OCI-LY1 (cell line): ENCODE measurements at regions not wholly inside any gene's neighbourhood (a gene's known extent, or its start where the extent isn't known, plus 50 kb on each side); places are given as distances from the start of the nearest gene placed in this dataset.
"Not testable (repeated sequence)": the region's sequence is repeated elsewhere in the genome, so short reads cannot be mapped to it uniquely, and the experiment has no call there.

Source experiments
- H2AFZ ChIP-seq: fragments of 200-600 bp; sonication (generic), shearing (Covaris generic); 2 replicates; pipeline ENCODE4 v1.6.0; 2014; ENCODE audit warnings: antibody characterized with exemption, mild to moderate bottlenecking, low read length
- H3F3A ChIP-seq: fragments of 200-600 bp; sonication (generic), shearing (Covaris generic); 2 replicates; pipeline ENCODE4 v1.6.0; 2014; ENCODE audit warnings: mild to moderate bottlenecking, antibody characterized with exemption, low read length, moderate library complexity; ENCODE audit not compliant: insufficient read depth
- H3K27ac ChIP-seq: fragments of 200-600 bp; sonication (generic); 2 replicates; pipeline ENCODE4 v1.5.1; 2014; ENCODE audit warnings: low read length, mixed run types, mild to moderate bottlenecking, low read depth; ENCODE audit not compliant: poor library complexity, severe bottlenecking
- H3K27me3 ChIP-seq: fragments of 200-600 bp; sonication (generic); 2 replicates; pipeline ENCODE4 v1.6.0; 2014; ENCODE audit warnings: antibody characterized with exemption, mild to moderate bottlenecking, low read length, moderate library complexity; ENCODE audit not compliant: insufficient read depth
- H3K36me3 ChIP-seq: fragments of 200-600 bp; sonication (generic); 2 replicates; pipeline ENCODE4 v1.6.1; 2014; ENCODE audit warnings: mild to moderate bottlenecking, antibody characterized with exemption, low read length, moderate library complexity, mixed read lengths; ENCODE audit not compliant: insufficient read depth
- H3K4me1 ChIP-seq: fragments of 200-600 bp; sonication (generic); 2 replicates; pipeline ENCODE4 v1.5.1; 2014; ENCODE audit warnings: mild to moderate bottlenecking, low read length, moderate library complexity; ENCODE audit not compliant: insufficient read depth, severe bottlenecking
- H3K4me2 ChIP-seq: fragments of 200-600 bp; sonication (generic), shearing (Covaris generic); 2 replicates; pipeline ENCODE4 v1.6.1; 2014; ENCODE audit warnings: low read length
- H3K4me3 ChIP-seq: fragments of 200-600 bp; sonication (generic); 2 replicates; pipeline ENCODE4 v1.5.1; 2014; ENCODE audit warnings: low read length, low read depth, mild to moderate bottlenecking, mixed read lengths; ENCODE audit not compliant: poor library complexity, severe bottlenecking
- H3K79me2 ChIP-seq: fragments of 200-600 bp; shearing (Covaris generic); 2 replicates; pipeline ENCODE4 v1.6.1; 2016; ENCODE audit warnings: mixed run types, low read length, mixed read lengths; ENCODE audit not compliant: insufficient read depth
- H3K9ac ChIP-seq: fragments of 200-600 bp; sonication (generic), shearing (Covaris generic); 2 replicates; pipeline ENCODE4 v1.6.1; 2014; ENCODE audit warnings: mild to moderate bottlenecking, low read length, mixed read lengths
- H3K9me2 ChIP-seq: fragments of 200-600 bp; sonication (generic), shearing (Covaris generic); 2 replicates; pipeline ENCODE4 v1.6.1; 2014; ENCODE audit warnings: low read depth, mild to moderate bottlenecking, low read length, mixed read lengths
- H3K9me3 ChIP-seq: fragments of 200-600 bp; shearing (Covaris generic); 2 replicates; pipeline ENCODE4 v1.6.1; 2014; ENCODE audit warnings: low read length, mixed read lengths
- H4K20me1 ChIP-seq: fragments of 200-600 bp; sonication (generic), shearing (Covaris generic); 2 replicates; pipeline ENCODE4 v1.6.0; 2016; ENCODE audit warnings: mild to moderate bottlenecking, low read length; ENCODE audit not compliant: insufficient read depth
- EZH2 ChIP-seq: fragments of 200-600 bp; sonication (generic), shearing (Covaris generic); IDR thresholded peaks from 2 replicates; pipeline ENCODE4 v1.8.0; 2017; ENCODE audit warnings: borderline replicate concordance, mixed run types, mild to moderate bottlenecking, antibody characterized with exemption, low read length, moderate library complexity, mixed read lengths
- TF ChIP-seq, protein P1 (sequence below): fragments of 200-600 bp; sonication (generic), shearing (Covaris generic); IDR thresholded peaks from 2 replicates; pipeline ENCODE4 v1.5.1; 2017; ENCODE audit warnings: mild to moderate bottlenecking, antibody characterized with exemption, low read length, moderate library complexity, mixed read lengths

DNA sequence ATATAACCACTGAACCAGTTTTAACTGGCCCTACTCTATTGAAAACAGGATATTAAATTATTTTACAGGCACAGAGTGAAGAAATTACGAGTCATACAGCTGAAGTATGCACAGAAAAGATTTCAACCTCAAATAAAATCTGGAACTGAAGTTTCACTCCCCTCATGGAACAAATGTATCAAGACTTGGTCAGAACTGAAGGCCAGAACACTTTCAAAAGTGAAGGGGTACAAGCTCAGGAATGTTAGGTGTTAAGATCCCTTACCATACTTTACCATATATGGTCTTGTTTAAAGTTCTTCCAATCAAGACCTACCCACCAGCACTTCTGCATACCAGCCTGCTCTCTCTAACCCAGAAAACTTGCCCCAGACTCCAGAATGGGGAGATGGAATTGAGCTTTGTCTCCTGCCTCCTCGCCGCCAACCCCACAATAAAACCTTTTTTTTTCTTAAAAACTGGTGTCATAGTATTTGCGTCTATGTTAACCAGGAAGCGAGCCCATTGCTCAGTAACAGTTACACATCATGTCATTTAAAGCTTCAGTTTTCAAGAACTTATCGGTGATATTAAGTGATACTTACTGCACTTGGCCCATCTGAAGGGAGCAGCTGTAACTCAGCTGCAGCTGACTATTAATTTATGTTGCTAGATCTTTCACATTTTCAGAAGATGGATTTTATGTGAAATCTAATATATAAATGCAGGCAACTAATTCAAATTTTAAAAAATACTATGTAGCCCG lies 59.9 kb downstream of the OXSM start:
- Histone ChIP-seq H3K9me2 (no peaks in the 10 kb centered on the region), H3K4me3 (no peak overlapping the region), H3K9ac (no peak overlapping the region), H3K4me1 (no peaks in the 10 kb centered on the region), H3K79me2 (no peaks in the 10 kb centered on the region), H3K27ac (no peak overlapping the region), H3K36me3 (no peaks in the 10 kb centered on the region), H3K27me3 (no peaks in the 10 kb centered on the region), H2AFZ (no peak overlapping the region), H3K9me3 (no peaks in the 10 kb centered on the region), H3F3A (no peaks in the 10 kb centered on the region), H4K20me1 (no peaks in the 10 kb centered on the region), H3K4me2 (no peak overlapping the region)
- TF ChIP-seq, protein P1, sequence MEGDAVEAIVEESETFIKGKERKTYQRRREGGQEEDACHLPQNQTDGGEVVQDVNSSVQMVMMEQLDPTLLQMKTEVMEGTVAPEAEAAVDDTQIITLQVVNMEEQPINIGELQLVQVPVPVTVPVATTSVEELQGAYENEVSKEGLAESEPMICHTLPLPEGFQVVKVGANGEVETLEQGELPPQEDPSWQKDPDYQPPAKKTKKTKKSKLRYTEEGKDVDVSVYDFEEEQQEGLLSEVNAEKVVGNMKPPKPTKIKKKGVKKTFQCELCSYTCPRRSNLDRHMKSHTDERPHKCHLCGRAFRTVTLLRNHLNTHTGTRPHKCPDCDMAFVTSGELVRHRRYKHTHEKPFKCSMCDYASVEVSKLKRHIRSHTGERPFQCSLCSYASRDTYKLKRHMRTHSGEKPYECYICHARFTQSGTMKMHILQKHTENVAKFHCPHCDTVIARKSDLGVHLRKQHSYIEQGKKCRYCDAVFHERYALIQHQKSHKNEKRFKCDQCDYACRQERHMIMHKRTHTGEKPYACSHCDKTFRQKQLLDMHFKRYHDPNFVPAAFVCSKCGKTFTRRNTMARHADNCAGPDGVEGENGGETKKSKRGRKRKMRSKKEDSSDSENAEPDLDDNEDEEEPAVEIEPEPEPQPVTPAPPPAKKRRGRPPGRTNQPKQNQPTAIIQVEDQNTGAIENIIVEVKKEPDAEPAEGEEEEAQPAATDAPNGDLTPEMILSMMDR = no peak
- no peak for TF ChIP-seq EZH2

DNA sequence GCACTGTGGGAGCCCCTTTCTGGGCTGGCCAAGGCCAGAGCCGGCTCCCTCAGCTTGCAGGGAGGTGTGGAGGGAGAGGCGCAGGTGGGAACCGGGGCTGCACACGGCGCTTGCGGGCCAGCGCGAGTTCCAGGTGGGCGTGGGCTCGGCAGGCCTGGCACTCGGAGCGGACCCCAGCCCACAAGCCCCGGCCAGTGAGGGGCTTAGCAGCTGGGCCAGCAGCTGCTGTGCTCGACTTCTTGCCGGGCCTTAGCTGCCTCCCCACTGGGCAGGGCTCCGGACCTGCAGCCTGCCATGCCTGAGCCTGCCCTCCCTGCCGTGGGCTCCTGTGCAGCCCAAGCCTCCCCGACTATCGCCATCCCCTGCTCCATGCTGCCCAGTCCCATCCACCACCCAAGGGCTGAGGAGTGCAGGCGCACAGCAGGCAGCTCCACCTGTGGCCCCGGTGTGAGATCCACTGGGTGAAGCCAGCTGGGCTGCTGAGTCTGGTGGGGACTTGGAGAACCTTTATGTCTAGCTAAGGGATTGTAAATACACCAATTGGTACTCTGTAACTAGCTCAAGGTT lies 61.9 kb downstream of the OXSM start:
- H4K20me1 ChIP-seq, H3F3A ChIP-seq, H3K27me3 ChIP-seq, H3K4me3 ChIP-seq, H3K4me2 ChIP-seq, H3K9me2 ChIP-seq, H3K36me3 ChIP-seq, H3K4me1 ChIP-seq, H3K9me3 ChIP-seq, H3K9ac ChIP-seq, H3K27ac ChIP-seq, H2AFZ ChIP-seq, H3K79me2 ChIP-seq: not testable (repeated sequence)

DNA sequence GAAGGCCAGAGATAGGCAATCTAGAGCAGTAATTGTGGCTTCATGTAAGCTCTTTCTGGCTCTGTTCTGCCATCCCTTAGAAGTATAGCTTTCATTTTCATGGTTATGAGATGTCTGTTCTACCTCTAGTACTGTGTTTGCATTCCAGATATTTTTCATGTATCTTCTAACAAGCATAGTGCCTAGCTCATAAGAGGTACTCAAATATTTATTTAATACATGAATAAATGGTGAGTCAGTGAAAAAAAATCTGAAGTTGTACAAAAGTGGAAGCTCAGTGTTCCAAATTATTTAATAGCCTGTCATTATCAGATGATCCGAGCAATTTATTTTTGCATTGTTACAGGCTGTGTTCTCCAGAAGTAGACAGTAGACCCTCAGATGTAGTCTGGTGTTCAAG lies 64.3 kb downstream of the OXSM start:
- H3K36me3 ChIP-seq = no peaks in the 10 kb centered on the region
- no peaks in the 10 kb centered on the region for H3F3A ChIP-seq
- H3K4me1 ChIP-seq = no peaks in the 10 kb centered on the region
- TF ChIP-seq, protein P1 = no peak
- TF ChIP-seq EZH2 = no peak
- no peak overlapping the region for H3K27ac ChIP-seq
- no peaks in the 10 kb centered on the region for H3K79me2 ChIP-seq
- H3K9ac ChIP-seq = no peak overlapping the region
- no peak overlapping the region for H2AFZ ChIP-seq
- H3K9me3 ChIP-seq = no peaks in the 10 kb centered on the region
- no peak overlapping the region for H3K4me2 ChIP-seq
- H3K27me3 ChIP-seq = no peaks in the 10 kb centered on the region
- H4K20me1 ChIP-seq = no peaks in the 10 kb centered on the region
- no peak overlapping the region for H3K4me3 ChIP-seq
- H3K9me2 ChIP-seq = no peaks in the 10 kb centered on the region

DNA sequence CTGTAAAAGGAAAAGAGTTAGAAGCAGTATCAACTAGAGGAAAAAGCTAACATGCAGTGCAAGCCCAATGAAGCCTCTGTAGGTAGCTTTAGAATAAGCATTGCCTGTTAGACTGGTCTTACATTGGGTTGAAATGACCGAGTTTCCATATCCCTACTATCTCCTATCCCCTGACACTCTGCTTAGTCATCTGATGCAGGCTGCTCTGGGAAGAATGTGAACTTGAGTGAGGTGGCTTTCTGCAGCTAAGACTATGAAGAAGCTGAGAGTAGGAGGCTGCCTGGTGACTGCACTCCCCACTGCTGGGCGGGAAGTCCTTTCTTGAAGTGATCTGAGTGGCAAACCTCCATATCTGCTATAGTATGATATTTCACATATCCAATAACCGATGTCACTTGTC lies 64.7 kb downstream of the OXSM start:
- Histone ChIP-seq H3K4me2 (no peak overlapping the region), H3K27me3 (no peaks in the 10 kb centered on the region), H3K36me3 (no peaks in the 10 kb centered on the region), H3K27ac (no peak overlapping the region), H3K9ac (no peak overlapping the region), H2AFZ (no peak overlapping the region), H3K9me2 (no peaks in the 10 kb centered on the region), H4K20me1 (no peaks in the 10 kb centered on the region), H3F3A (no peaks in the 10 kb centered on the region), H3K4me3 (no peak overlapping the region), H3K9me3 (no peaks in the 10 kb centered on the region), H3K4me1 (no peaks in the 10 kb centered on the region), H3K79me2 (no peaks in the 10 kb centered on the region)
- no peak for TF ChIP-seq EZH2
- TF ChIP-seq, protein P1 = no peak
